HepG2 (cell line): ENCODE measurements at regions not wholly inside any gene's neighbourhood (a gene's known extent, or its start where the extent isn't known, plus 50 kb on each side); places are given as distances from the start of the nearest gene placed in this dataset.

ENCODE experiments used
- ATAC-seq: fragments of 200-7000 bp; cut with Tn5 transposase; 3 replicates; pipeline ENCODE4 v1.9.1; 2020; ENCODE audit warnings: mild to moderate bottlenecking, moderate library complexity
- BruUV-seq: library from RNA; stranded (reverse); fragments of 400-500 nt; replicated peaks from 2 replicates; lab custom pipeline; 2021; lab: Mats Ljungman, UMichigan
- CTCF ChIA-PET: fragments of 300-600 bp; formaldehyde crosslinking; extraction: SDS; loops from one replicate; lab custom pipeline; 2021; ENCODE audit warnings: low total read pairs, inconsistent platforms, low intra/inter-chr PET ratio; lab: Yijun Ruan, JAX
- POLR2A ChIA-PET: fragments of 350-600 bp; sonication (Branson Sonifier 250); formaldehyde crosslinking; loops from one replicate; lab custom pipeline; 2020; ENCODE audit warnings: antibody characterized with exemption, inconsistent platforms; lab: Yijun Ruan, JAX
- DNase-seq: peaks from one replicate; pipeline ENCODE4 v3.0.0-alpha.2; 2015; ENCODE audit warnings: low spot score
- FAIRE-seq: peaks from 3 replicates; lab custom pipeline; 2011; peaks lifted over from hg19 to GRCh38; lab: Jason Lieb, UNC
- H2AFZ ChIP-seq: one replicate; pipeline ENCODE4 v1.6.1; 2011; ENCODE audit warnings: low read length, inconsistent platforms
- H3K27ac ChIP-seq: fragments of 300-600 bp; 3 replicates; pipeline ENCODE4 v1.8.0; 2011; ENCODE audit warnings: mixed run types, mild to moderate bottlenecking, mixed read lengths, low read length, inconsistent platforms; ENCODE audit not compliant: insufficient read depth; ENCODE audit errors: extremely low read length
- H3K27me3 ChIP-seq, 2 experiments: fragments of 200-600 bp in 1 of 2; 2 replicates in 1 of 2; 3 replicates in 1 of 2; pipeline versions ENCODE4 v1.6.0 to v1.8.0; 2011; ENCODE audit warnings: low read length in 2 of 2, mild to moderate bottlenecking in 2 of 2, moderate library complexity in 2 of 2, inconsistent platforms in 1 of 2; ENCODE audit not compliant: insufficient read depth in 2 of 2, control insufficient read depth in 1 of 2
- H3K36me3 ChIP-seq, 2 experiments: fragments of 200-600 bp in 1 of 2; replicated peaks in 1 of 2; 2 replicates in 1 of 2; 3 replicates in 1 of 2; pipeline versions ENCODE4 v1.5.1 to v1.8.0; 2011; ENCODE audit warnings: low read length in 2 of 2, inconsistent platforms in 1 of 2; ENCODE audit not compliant: insufficient read depth in 2 of 2, control insufficient read depth in 1 of 2
- H3K4me1 ChIP-seq: 2 replicates; pipeline ENCODE4 v1.5.1; 2012; ENCODE audit warnings: low read length, inconsistent platforms; ENCODE audit not compliant: insufficient read depth
- H3K4me2 ChIP-seq: 2 replicates; pipeline ENCODE4 v1.6.0; 2011; ENCODE audit warnings: low read depth, low read length, inconsistent platforms
- H3K4me3 ChIP-seq, 3 experiments: fragments of 200-600 bp in 1 of 3; sonication (generic), shearing (Covaris generic) in 1 of 3; replicated peaks in 1 of 3; 2 replicates each; pipeline ENCODE4 v1.5.1; 2011 to 2016; ENCODE audit warnings: low read length in 3 of 3, inconsistent platforms in 2 of 3, low read depth in 2 of 3, mild to moderate bottlenecking in 2 of 3, control low read depth in 1 of 3, mixed read lengths in 1 of 3; ENCODE audit not compliant: insufficient read depth in 1 of 3
- H3K79me2 ChIP-seq: one replicate; pipeline ENCODE4 v1.6.1; 2011; ENCODE audit warnings: low read length, inconsistent platforms; ENCODE audit not compliant: insufficient read depth
- H3K9ac ChIP-seq: 2 replicates; pipeline ENCODE4 v1.6.0; 2011; ENCODE audit warnings: mild to moderate bottlenecking, low read depth, low read length, inconsistent platforms; ENCODE audit not compliant: insufficient read depth
- H3K9me3 ChIP-seq: 2 replicates; pipeline ENCODE4 v1.5.1; 2012; ENCODE audit warnings: mild to moderate bottlenecking, low read length
- H4K20me1 ChIP-seq: 2 replicates; pipeline ENCODE4 v1.6.0; 2011; ENCODE audit warnings: inconsistent platforms, mild to moderate bottlenecking, low read length, moderate library complexity; ENCODE audit not compliant: insufficient read depth
- FOXA3 ChIP-seq: IDR thresholded peaks from 2 replicates; pipeline ENCODE4 v1.6.1; 2016; ENCODE audit warnings: missing genetic modification reagents, missing compliant biosample characterization
- HOXA5 ChIP-seq: sonication (generic); formaldehyde crosslinking; IDR thresholded peaks from 2 replicates; pipeline ENCODE4 v1.4.0; 2020; ENCODE audit warnings: missing genetic modification reagents
- KDM4B ChIP-seq: sonication (generic); formaldehyde crosslinking; IDR thresholded peaks from 2 replicates; pipeline ENCODE4 v1.4.0; 2020; ENCODE audit warnings: missing genetic modification reagents
- MBNL3 ChIP-seq: fragments of 250-450 bp; sonication (Bioruptor Pico); conservative IDR thresholded peaks from 2 replicates; pipeline ENCODE4 v1.8.0; 2022; ENCODE audit warnings: mild to moderate bottlenecking, inconsistent platforms
- NCOA2 ChIP-seq: sonication (generic); formaldehyde crosslinking; IDR thresholded peaks from 2 replicates; pipeline ENCODE4 v1.8.0; 2022; ENCODE audit warnings: inconsistent platforms
- NKX3-1 ChIP-seq: sonication (generic); formaldehyde crosslinking; IDR thresholded peaks from 2 replicates; pipeline ENCODE4 v1.5.0; 2020; ENCODE audit warnings: missing genetic modification reagents
- REL ChIP-seq: sonication (generic); formaldehyde crosslinking; conservative IDR thresholded peaks from 2 replicates; pipeline ENCODE4 v1.8.0; 2022; ENCODE audit warnings: mild to moderate bottlenecking, missing genetic modification reagents, moderate library complexity
- RFXAP ChIP-seq: sonication (generic); formaldehyde crosslinking; IDR thresholded peaks from 2 replicates; pipeline ENCODE4 v1.4.0; 2020; ENCODE audit warnings: missing genetic modification reagents, borderline replicate concordance
- RNF2 ChIP-seq: fragments of 450-650 bp; conservative IDR thresholded peaks from 2 replicates; pipeline ENCODE4 v1.6.1; 2016; ENCODE audit warnings: low read depth
- SIX4 ChIP-seq: sonication (generic); formaldehyde crosslinking; IDR thresholded peaks from 2 replicates; pipeline ENCODE4 v1.4.0; 2020; ENCODE audit warnings: missing genetic modification reagents
- SOX5 ChIP-seq: IDR thresholded peaks from 2 replicates; pipeline ENCODE4 v1.6.1; 2016; ENCODE audit warnings: borderline replicate concordance
- USF2 ChIP-seq, 2 experiments: sonication (generic) in 1 of 2; formaldehyde crosslinking in 1 of 2; IDR thresholded peaks; 2 replicates each; pipeline versions ENCODE4 v1.5.1 to v1.6.1; 2011 to 2020; ENCODE audit warnings: borderline replicate concordance in 1 of 2, low read depth in 1 of 2, low read length in 1 of 2, mild to moderate bottlenecking in 1 of 2, missing genetic modification reagents in 1 of 2, moderate library complexity in 1 of 2
- ZFAT ChIP-seq: sonication (generic); formaldehyde crosslinking; conservative IDR thresholded peaks from 2 replicates; pipeline ENCODE4 v1.8.1; 2023; ENCODE audit warnings: missing genetic modification reagents, inconsistent platforms
- ZNF441 ChIP-seq: sonication (generic); formaldehyde crosslinking; IDR thresholded peaks from 2 replicates; pipeline ENCODE4 v1.7.0; 2021; ENCODE audit warnings: missing genetic modification reagents, borderline replicate concordance
- ZNF724P ChIP-seq: sonication (generic); formaldehyde crosslinking; IDR thresholded peaks from 2 replicates; pipeline ENCODE4 v1.8.0; 2022; ENCODE audit warnings: missing genetic modification reagents, borderline replicate concordance
- WGBS: methylation state at CpG from one replicate; pipeline ENCODE4 v1.1.6; 2017; ENCODE audit warnings: low lambda C conversion rate; 5-methylcytosine and 5-hydroxymethylcytosine counted together
- in situ Hi-C: cut with HindIII; loops from 2 replicates; pipeline ENCODE4 v1.10.0; 2017; ENCODE audit warnings: low pct_unique_long_range_greater_than_20kb; ENCODE audit not compliant: extremely low pct_ligation_motif_present
- intact Hi-C: fragments of 100-400 bp; cut with micrococcal nuclease; formaldehyde crosslinking; loops from one replicate; pipeline ENCODE4 v1.10.0; 2022; ENCODE audit not compliant: unreplicated experiment
- TF ChIP-seq, protein P1 (sequence below): sonication (generic); formaldehyde crosslinking; IDR thresholded peaks from 2 replicates; pipeline ENCODE4 v1.4.0; 2020; ENCODE audit warnings: missing genetic modification reagents
- TF ChIP-seq, protein P2 (sequence below): IDR thresholded peaks from 2 replicates; pipeline ENCODE4 v1.6.1; 2016

DNA sequence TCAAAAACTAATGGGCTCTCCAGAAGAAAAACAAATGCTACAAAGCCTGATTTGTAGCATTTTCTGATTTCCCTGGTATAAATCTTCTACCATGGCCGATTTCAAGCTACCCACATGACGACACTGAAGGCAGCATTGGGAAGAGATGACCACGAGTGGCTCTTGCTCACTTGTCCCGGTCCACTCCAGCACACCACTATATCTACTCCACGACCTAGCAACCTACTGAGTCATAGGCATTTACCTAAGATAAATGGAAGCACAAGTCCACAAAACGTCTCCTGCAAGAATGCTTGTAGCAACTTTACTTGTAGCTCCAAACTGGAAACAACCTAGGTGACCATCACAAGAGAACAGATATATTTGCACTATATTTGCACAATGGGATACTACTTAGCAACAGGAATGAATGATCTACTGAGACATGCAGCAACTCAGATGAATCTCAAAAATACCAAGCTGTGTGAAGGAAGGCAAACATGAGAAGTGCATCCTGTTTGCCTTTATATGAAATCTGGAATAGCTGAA lies 60.8 kb upstream of the HES1 start:
- in situ Hi-C loops: loop anchor here (10.0 kb wide), 1 partner anchor 60 kb away; the partner anchor contains the start of gene HES1
- no peak for TF ChIP-seq SOX5
- TF ChIP-seq NCOA2 (CRISPR knock-in tag): no peak
- TF ChIP-seq USF2 (IDR thresholded peaks at IDR 0.05; ENCODE audit: low read depth, low read length): no peak
- TF ChIP-seq USF2 (CRISPR knock-in tag; IDR thresholded peaks at IDR 0.05; ENCODE audit: borderline replicate concordance): no peak
- TF ChIP-seq FOXA3: no peak
- TF ChIP-seq, protein P1, sequence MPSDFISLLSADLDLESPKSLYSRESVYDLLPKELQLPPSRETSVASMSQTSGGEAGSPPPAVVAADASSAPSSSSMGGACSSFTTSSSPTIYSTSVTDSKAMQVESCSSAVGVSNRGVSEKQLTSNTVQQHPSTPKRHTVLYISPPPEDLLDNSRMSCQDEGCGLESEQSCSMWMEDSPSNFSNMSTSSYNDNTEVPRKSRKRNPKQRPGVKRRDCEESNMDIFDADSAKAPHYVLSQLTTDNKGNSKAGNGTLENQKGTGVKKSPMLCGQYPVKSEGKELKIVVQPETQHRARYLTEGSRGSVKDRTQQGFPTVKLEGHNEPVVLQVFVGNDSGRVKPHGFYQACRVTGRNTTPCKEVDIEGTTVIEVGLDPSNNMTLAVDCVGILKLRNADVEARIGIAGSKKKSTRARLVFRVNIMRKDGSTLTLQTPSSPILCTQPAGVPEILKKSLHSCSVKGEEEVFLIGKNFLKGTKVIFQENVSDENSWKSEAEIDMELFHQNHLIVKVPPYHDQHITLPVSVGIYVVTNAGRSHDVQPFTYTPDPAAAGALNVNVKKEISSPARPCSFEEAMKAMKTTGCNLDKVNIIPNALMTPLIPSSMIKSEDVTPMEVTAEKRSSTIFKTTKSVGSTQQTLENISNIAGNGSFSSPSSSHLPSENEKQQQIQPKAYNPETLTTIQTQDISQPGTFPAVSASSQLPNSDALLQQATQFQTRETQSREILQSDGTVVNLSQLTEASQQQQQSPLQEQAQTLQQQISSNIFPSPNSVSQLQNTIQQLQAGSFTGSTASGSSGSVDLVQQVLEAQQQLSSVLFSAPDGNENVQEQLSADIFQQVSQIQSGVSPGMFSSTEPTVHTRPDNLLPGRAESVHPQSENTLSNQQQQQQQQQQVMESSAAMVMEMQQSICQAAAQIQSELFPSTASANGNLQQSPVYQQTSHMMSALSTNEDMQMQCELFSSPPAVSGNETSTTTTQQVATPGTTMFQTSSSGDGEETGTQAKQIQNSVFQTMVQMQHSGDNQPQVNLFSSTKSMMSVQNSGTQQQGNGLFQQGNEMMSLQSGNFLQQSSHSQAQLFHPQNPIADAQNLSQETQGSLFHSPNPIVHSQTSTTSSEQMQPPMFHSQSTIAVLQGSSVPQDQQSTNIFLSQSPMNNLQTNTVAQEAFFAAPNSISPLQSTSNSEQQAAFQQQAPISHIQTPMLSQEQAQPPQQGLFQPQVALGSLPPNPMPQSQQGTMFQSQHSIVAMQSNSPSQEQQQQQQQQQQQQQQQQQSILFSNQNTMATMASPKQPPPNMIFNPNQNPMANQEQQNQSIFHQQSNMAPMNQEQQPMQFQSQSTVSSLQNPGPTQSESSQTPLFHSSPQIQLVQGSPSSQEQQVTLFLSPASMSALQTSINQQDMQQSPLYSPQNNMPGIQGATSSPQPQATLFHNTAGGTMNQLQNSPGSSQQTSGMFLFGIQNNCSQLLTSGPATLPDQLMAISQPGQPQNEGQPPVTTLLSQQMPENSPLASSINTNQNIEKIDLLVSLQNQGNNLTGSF: no peak
- no peak for TF ChIP-seq REL (CRISPR knock-in tag)
- TF ChIP-seq ZNF724P: no peak
- TF ChIP-seq MBNL3 (CRISPR knock-in tag): no peak
- no peak for TF ChIP-seq KDM4B (CRISPR knock-in tag)
- TF ChIP-seq RNF2: no peak
- no peak for TF ChIP-seq ZFAT (CRISPR knock-in tag)
- no peak for TF ChIP-seq HOXA5 (CRISPR knock-in tag)
- TF ChIP-seq, protein P2, sequence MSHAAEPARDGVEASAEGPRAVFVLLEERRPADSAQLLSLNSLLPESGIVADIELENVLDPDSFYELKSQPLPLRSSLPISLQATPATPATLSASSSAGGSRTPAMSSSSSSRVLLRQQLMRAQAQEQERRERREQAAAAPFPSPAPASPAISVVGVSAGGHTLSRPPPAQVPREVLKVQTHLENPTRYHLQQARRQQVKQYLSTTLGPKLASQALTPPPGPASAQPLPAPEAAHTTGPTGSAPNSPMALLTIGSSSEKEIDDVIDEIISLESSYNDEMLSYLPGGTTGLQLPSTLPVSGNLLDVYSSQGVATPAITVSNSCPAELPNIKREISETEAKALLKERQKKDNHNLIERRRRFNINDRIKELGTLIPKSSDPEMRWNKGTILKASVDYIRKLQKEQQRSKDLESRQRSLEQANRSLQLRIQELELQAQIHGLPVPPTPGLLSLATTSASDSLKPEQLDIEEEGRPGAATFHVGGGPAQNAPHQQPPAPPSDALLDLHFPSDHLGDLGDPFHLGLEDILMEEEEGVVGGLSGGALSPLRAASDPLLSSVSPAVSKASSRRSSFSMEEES (CRISPR knock-in tag): no peak
- 0 out of 2 replicates have a peak, but pooled peaks have one; percentile 11 for TF ChIP-seq NKX3-1 (CRISPR knock-in tag)
- TF ChIP-seq SIX4 (CRISPR knock-in tag): no peak
- TF ChIP-seq RFXAP (CRISPR knock-in tag): no peak
- TF ChIP-seq ZNF441 (CRISPR knock-in tag): no peak

More for the DNA sequence above, 60.8 kb upstream of the HES1 start:
- Histone ChIP-seq H2AFZ (no peak overlapping the region), H3K4me2 (peak overlapping the region; percentile 64), H3K27ac (peak overlapping the region; percentile 45), H3K9ac (peak overlapping the region; percentile 35; the same call in 1 of the 2 replicates), H3K27me3 (no peaks in the 10 kb centered on the region; a peak in 2 of 5 replicates), H3K36me3 (no peaks in the 10 kb centered on the region), H3K9me3 (no peaks in the 10 kb centered on the region), H3K79me2 (no peaks in the 10 kb centered on the region), H3K4me1 (peaks cover 73% of the 10 kb centered on the region), H3K4me3 (peak overlapping the region in 2 of 3 experiments; percentile 4 to 19; a peak in 2 of 6 replicates), H4K20me1 (no peaks in the 10 kb centered on the region)
- intact Hi-C loops: loop anchor here (5.0 to 10.0 kb wide), 2 partner anchors 240 to 293 kb away; no protein-coding TSS in a partner anchor
- WGBS: 28% methylated on average over 6 of the region's 6 CpGs
- no peak for DNase-seq
- ChIA-PET POLR2A (interaction anchor here (0.6 to 1.9 kb wide), 7 partner anchors 9 to 59 kb away, joined by 3 to 21 read pairs (median 8); partner anchors contain the start of gene HES1), CTCF (no interaction called here)
- no TSS peak for BruUV-seq
- ATAC-seq: no peak; the same call in 2 of the 3 replicates
- no peak for FAIRE-seq
